Small intestine (tissue), 7 donors: ENCODE measurements at regions not wholly inside any gene's neighbourhood (a gene's known extent, or its start where the extent isn't known, plus 50 kb on each side); places are given as distances from the start of the nearest gene placed in this dataset.
"Not testable (repeated sequence)": the region's sequence is repeated elsewhere in the genome, so short reads cannot be mapped to it uniquely, and the experiment has no call there.

Source experiments
- DNase-seq, 2 donors: peaks; one replicate each; pipeline versions ENCODE4 v3.0.0 to v3.0.0-alpha.2; 2013
- FAIRE-seq: peaks from 2 replicates; lab custom pipeline; 2012; peaks lifted over from hg19 to GRCh38; lab: Jason Lieb, UNC
- H3K27ac ChIP-seq, 3 donors: one replicate each; pipeline ENCODE4 v1.5.1; 2013; ENCODE audit warnings: low read length in 2 of 3, mild to moderate bottlenecking in 2 of 3, control low read depth in 1 of 3, inconsistent platforms in 1 of 3, low read depth in 1 of 3, moderate library complexity in 1 of 3
- H3K27me3 ChIP-seq, 3 donors: one replicate each; pipeline ENCODE4 v1.6.1; 2013; ENCODE audit warnings: low read length in 3 of 3, inconsistent platforms in 1 of 3; ENCODE audit not compliant: control insufficient read depth in 3 of 3, insufficient read depth in 3 of 3
- H3K36me3 ChIP-seq, 3 donors: one replicate each; pipeline ENCODE4 v1.6.1; 2013; ENCODE audit warnings: low read length in 3 of 3, inconsistent platforms in 1 of 3, low read depth in 1 of 3, mild to moderate bottlenecking in 1 of 3, moderate library complexity in 1 of 3; ENCODE audit not compliant: control insufficient read depth in 3 of 3, insufficient read depth in 2 of 3
- H3K4me1 ChIP-seq, 3 donors: one replicate each; pipeline ENCODE4 v1.6.1; 2013; ENCODE audit warnings: low read length in 2 of 3, inconsistent platforms in 1 of 3, low read depth in 1 of 3, mild to moderate bottlenecking in 1 of 3, moderate library complexity in 1 of 3; ENCODE audit not compliant: control insufficient read depth in 3 of 3, insufficient read depth in 2 of 3
- H3K4me3 ChIP-seq, 3 donors: one replicate each; pipeline ENCODE4 v1.5.1; 2013; ENCODE audit warnings: low read length in 3 of 3, control low read depth in 1 of 3, inconsistent platforms in 1 of 3, low read depth in 1 of 3, mild to moderate bottlenecking in 1 of 3, moderate library complexity in 1 of 3
- H3K9me3 ChIP-seq, 2 donors: one replicate each; pipeline ENCODE4 v1.6.1; 2013; ENCODE audit warnings: low read depth in 1 of 2, low read length in 1 of 2; ENCODE audit not compliant: control insufficient read depth in 2 of 2, insufficient read depth in 1 of 2
- WGBS, 3 donors: extraction: QIAGEN DNeasy Blood & Tissue Kit; methylation state at CpG; one replicate each; pipeline ENCODE4 v1.1.7; 2013; 5-methylcytosine and 5-hydroxymethylcytosine counted together
- donor health status: healthy with polysubstance abuse.
- donor health status: control.
- donor health status: control.
- donor health status: Bipolar disorder and iron deficiency.
- donor health status: healthy.

DNA sequence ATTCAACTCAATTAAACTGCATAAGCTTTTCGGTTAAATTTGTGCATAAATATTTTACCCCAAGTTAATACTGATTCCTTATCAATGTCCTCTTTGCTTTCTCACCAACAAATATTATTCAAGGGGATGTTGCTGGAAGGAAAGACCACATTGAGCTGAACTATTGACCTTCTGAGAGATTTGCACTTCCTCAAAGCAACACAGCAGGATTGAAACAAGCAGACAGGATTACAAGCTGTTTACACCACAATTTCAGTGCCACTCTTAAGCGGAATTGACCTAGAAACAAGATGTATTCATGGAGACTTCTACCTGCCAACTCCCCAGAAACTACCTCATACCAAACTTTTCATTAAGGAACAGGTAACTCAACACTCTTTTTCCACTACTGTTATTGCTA, 96.5 kb upstream of the DUSP21 start:
- H3K4me3 ChIP-seq = no peak overlapping the region
- DNase-seq (no peak), FAIRE-seq (no peak)
- 54 to 69% (median 58%) methylated on average over 2 of the region's 2 CpGs for WGBS, 3 donors
- H3K36me3 ChIP-seq = no peaks in the 10 kb centered on the region
- H3K9me3 ChIP-seq = no peaks in the 10 kb centered on the region
- H3K27ac ChIP-seq = no peak overlapping the region
- H3K27me3 ChIP-seq = no peaks in the 10 kb centered on the region
- H3K4me1 ChIP-seq = peaks cover 0 to 3% (median 0%) of the 10 kb centered on the region in 3 donors

DNA sequence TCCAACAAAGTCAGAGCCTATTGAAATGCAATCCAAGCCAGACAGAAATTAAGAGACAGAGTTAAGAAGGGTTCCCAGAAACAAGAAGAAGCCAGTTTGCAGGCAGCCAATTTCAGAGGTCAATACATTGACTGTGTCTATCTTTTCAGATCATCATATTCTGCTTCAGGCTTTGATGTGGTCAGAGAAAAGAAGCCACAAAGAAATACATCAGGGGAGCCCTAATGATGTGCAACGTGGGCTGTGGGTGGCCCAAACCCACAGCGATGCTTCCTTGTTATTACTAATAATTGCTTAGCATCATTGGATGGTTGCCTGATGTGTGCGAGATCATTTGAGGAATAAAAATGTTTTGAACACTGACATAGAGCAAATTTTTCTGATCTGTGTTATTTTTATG, 99.0 kb upstream of the DUSP21 start:
- no peak for FAIRE-seq
- WGBS, 3 donors = 57 to 75% (median 57%) methylated on average over 3 of the region's 3 CpGs
- no peaks in the 10 kb centered on the region for H3K27me3 ChIP-seq

DNA sequence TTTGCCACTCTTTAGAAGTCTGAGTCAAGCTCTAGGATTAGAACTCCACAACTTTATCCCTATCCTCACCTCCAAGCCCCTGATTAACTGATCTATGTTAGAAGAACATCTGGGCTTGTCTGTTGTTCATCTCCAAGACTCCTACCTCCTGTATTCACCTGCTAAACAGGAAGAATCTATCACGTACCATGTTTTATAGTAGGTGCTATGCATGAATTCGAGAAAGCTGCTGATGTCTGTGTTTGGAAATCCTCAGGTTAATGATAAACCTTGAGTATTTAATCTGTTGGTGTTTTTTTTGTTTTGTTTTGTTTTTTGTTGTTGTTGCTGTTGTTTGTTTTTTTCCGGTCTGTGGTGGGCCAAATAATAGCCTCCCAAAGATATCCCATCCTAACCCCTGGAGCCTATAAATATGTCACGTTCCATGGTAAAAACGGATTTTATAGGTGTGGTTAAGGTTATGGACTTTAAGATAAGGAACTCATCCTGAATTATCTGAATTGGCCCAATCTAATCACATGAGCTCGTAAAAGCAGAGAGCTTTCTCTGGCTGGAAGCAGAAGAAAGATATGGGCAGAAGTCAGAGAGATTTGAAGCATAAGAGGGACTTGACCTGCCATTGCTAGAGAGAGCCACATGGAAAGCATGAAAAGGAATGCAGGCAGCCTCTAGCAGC, 101.2 kb upstream of the DUSP21 start:
- Histone ChIP-seq H3K27me3 (no peaks in the 10 kb centered on the region), H3K4me3 (no peak overlapping the region), H3K4me1 (peaks cover 0 to 3% (median 0%) of the 10 kb centered on the region in 3 donors), H3K27ac (no peak overlapping the region), H3K9me3 (no peaks in the 10 kb centered on the region), H3K36me3 (no peaks in the 10 kb centered on the region)
- WGBS, 3 donors = 19 to 57% (median 33%) methylated on average over 6 of the region's 6 CpGs
- DNase-seq (peak; percentile 56 to 67), FAIRE-seq (peak; percentile 33)

More for the DNA sequence above, 99.0 kb upstream of the DUSP21 start:
- Histone ChIP-seq H3K27ac (no peak overlapping the region), H3K4me1 (peaks cover 0 to 3% (median 0%) of the 10 kb centered on the region in 3 donors), H3K9me3 (no peaks in the 10 kb centered on the region), H3K4me3 (no peak overlapping the region), H3K36me3 (no peaks in the 10 kb centered on the region)
- no peak for DNase-seq

DNA sequence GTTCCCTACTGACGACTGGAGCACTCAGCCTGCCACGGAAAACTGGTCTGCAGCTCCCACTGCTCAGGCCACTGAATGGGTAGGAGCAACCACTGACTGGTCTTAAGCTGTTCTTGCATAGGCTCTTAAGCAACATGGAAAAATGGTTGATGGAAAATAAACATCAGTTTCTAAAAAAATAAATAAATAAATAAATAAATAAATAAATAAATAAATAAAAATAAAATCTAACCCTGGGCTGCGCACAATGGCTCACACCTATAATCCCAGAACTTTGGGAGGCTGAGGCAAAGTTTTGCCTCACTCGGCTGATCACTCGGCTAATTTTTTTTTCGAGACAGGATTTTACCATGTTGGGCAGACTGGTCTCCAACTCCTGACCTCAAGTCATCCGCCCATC, 102.0 kb upstream of the DUSP21 start:
- H3K9me3 ChIP-seq, H3K27me3 ChIP-seq, DNase-seq, H3K4me1 ChIP-seq, FAIRE-seq, H3K27ac ChIP-seq, H3K4me3 ChIP-seq, H3K36me3 ChIP-seq: not testable (repeated sequence)
- WGBS, 3 donors = 85 to 91% (median 86%) methylated on average over 7 of the region's 7 CpGs

DNA sequence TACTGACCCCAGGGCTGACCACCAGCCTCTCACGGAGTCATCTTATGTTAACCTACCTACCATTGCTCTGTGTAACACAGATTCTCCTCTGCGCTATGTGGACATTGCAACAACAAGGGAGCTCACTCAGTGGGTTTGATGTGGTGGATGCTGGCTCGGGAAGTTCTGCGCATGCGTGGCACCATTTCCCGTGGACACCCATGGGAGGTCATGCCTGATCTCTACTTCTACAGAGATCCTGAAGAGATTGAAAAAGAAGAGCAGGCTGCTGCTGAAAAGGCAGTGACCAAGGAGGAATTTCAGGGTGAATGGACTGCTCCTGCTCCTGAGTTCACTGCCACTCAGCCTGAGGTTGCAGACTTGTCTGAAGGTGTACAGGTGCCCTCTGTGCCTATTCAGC, 102.4 kb upstream of the DUSP21 start:
- not testable (repeated sequence) for H3K27ac ChIP-seq, H3K4me1 ChIP-seq, H3K4me3 ChIP-seq, H3K9me3 ChIP-seq, FAIRE-seq, H3K27me3 ChIP-seq, DNase-seq, H3K36me3 ChIP-seq
- WGBS, 3 donors = 87 to 90% (median 90%) methylated on average over 5 to 6 of the region's 6 CpGs

DNA sequence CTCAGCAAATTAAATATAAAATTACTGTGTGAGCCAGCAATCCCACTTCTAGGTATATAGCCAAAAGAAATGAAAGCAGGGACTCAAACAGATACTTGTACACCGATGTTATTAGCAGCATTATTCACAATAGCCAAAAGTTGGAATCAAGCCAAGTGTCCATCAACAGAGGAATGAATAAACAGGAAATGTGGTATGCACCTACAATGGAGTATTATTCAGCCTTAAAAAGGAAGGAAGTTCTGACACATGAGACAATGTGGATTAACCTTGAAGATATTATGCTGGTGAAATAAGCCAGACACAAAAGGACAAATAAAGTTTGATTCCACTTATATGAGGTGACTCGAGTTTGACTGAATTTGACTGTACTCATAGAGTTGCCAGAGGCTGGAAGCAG, 108.3 kb upstream of the DUSP21 start:
- FAIRE-seq = no peak
- no peak overlapping the region for H3K4me3 ChIP-seq
- H3K27ac ChIP-seq = no peak overlapping the region
- no peak for DNase-seq
- H3K4me1 ChIP-seq = no peaks in the 10 kb centered on the region
- H3K27me3 ChIP-seq = no peaks in the 10 kb centered on the region
- H3K36me3 ChIP-seq = no peaks in the 10 kb centered on the region
- no peaks in the 10 kb centered on the region for H3K9me3 ChIP-seq
- 78 to 83% (median 79%) methylated on average over 2 of the region's 2 CpGs for WGBS, 3 donors

DNA sequence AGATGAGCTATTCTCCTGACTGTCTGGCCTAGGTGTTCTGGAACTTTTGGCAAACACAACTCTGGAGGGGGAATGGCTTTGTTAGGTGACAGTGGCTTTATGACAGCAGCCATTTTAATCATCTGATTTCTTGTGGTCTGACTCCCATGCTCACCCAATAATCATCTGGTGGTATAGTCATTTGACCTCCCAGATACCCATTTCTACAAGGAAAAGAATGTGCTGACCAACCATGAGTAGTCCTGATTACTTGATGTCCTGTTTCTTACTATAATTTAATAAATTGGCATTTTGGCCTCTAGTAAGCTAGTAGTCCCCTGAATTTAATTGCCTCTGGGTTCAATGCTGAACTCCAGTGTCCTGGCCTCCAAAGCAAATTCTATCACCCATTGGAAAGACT, 109.9 kb upstream of the DUSP21 start:
- FAIRE-seq (no peak), DNase-seq (no peak)
- Histone ChIP-seq H3K27me3 (no peaks in the 10 kb centered on the region), H3K36me3 (no peaks in the 10 kb centered on the region), H3K27ac (no peak overlapping the region), H3K4me3 (no peak overlapping the region), H3K4me1 (no peaks in the 10 kb centered on the region), H3K9me3 (no peaks in the 10 kb centered on the region)

DNA sequence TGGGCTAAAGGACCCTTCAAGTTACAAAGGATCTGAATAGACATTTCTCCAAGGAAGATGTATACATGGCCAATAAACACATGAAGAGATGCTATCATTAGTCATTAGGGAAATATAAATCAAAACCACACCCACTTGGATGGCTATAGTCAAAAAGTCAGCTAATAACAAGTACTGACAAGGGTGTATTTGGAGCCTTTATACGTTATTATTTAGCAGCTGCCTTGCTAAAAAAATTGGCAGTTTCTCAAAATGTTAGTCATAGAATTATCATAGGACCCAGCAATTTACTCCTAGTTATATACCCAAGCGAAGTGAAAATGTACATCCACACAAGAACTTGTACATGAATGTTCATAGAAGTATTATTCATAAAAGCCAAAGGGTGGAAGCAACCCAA, 112.7 kb upstream of the DUSP21 start:
- no peaks in the 10 kb centered on the region for H3K9me3 ChIP-seq
- no peak overlapping the region for H3K27ac ChIP-seq
- no peaks in the 10 kb centered on the region for H3K4me1 ChIP-seq
- H3K36me3 ChIP-seq = no peaks in the 10 kb centered on the region
- no peaks in the 10 kb centered on the region for H3K27me3 ChIP-seq
- 24 to 52% (median 35%) methylated on average over 2 of the region's 2 CpGs for WGBS, 3 donors
- DNase-seq (no peak), FAIRE-seq (no peak)
- no peak overlapping the region for H3K4me3 ChIP-seq

DNA sequence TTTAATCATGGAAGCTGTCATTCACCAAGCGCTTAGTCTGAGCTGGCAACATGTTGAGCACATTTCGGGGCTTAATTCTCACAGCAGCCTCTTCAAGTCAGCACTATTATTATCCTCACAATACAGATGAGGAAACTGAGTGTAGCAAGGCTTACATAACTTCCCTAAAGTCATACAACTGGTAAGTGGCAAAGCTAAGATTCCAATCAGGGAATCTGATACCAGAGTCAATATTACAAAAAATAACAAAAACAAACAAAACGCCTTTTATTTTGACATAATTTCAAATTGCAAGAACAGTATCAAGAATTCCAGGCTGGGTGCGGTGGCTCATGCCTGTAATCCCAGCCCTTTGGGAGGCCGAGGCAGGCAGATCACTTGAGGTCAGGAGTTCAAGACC, 120.4 kb upstream of the DUSP21 start:
- Histone ChIP-seq H3K4me3 (no peak overlapping the region), H3K36me3 (no peaks in the 10 kb centered on the region), H3K9me3 (no peaks in the 10 kb centered on the region), H3K27me3 (no peaks in the 10 kb centered on the region), H3K4me1 (no peaks in the 10 kb centered on the region), H3K27ac (no peak overlapping the region)
- FAIRE-seq (no peak), DNase-seq (no peak)
- WGBS, 3 donors = 88 to 91% (median 91%) methylated on average over 5 of the region's 5 CpGs
